ENCODE measurements at regions not wholly inside any gene's neighbourhood (a gene's known extent, or its start where the extent isn't known, plus 50 kb on each side); places are given as distances from the start of the nearest gene placed in this dataset.

- peak; percentile 9 for DNase-seq
Measured at GRCh38 chr18:60809937-60810336, 437.4 kb upstream of the MC4R start.

GRCh38 chr18:60812921-60813320 is 440.3 kb upstream of the MC4R start:
- DNase-seq, result no peak

- DNase-seq, result no peak
Measured at GRCh38 chr18:60826346-60826745, 453.8 kb upstream of the MC4R start.

- DNase-seq, result no peak
Measured at GRCh38 chr18:60831971-60832370, 459.4 kb upstream of the MC4R start.

GRCh38 chr18:60838677-60839076 is 466.1 kb upstream of the MC4R start:
- no peak for DNase-seq

- DNase-seq, result no peak
Measured at GRCh38 chr18:60846396-60846795, 473.8 kb upstream of the MC4R start.

GRCh38 chr18:60847517-60847916 is 474.9 kb upstream of the MC4R start:
- no peak for DNase-seq

- DNase-seq, result no peak
Measured at GRCh38 chr18:60861575-60861974, 471.7 kb upstream of the CDH20 start.

GRCh38 chr18:60862988-60863387 is 470.2 kb upstream of the CDH20 start:
- no peak for DNase-seq

GRCh38 chr18:60865801-60866200 is 467.4 kb upstream of the CDH20 start:
- no peak for DNase-seq

GRCh38 chr18:60870261-60871153 is 462.7 kb upstream of the CDH20 start:
- peak; percentile 71 for DNase-seq

- DNase-seq, result no peak
Measured at GRCh38 chr18:60872434-60872833, 460.8 kb upstream of the CDH20 start.

- peak; percentile 40 for DNase-seq
Measured at GRCh38 chr18:60873708-60874107, 459.5 kb upstream of the CDH20 start.

GRCh38 chr18:60875957-60876507 is 457.2 kb upstream of the CDH20 start:
- DNase-seq, result no peak

- no peak for DNase-seq
Measured at GRCh38 chr18:60880184-60880583, 453.0 kb upstream of the CDH20 start.

GRCh38 chr18:60883587-60883986 is 449.6 kb upstream of the CDH20 start:
- DNase-seq, result no peak

- no peak for DNase-seq
Measured at GRCh38 chr18:60888071-60888624, 445.1 kb upstream of the CDH20 start.

- no peak for DNase-seq
Measured at GRCh38 chr18:60889442-60889841, 443.8 kb upstream of the CDH20 start.

GRCh38 chr18:60891936-60892335 is 441.3 kb upstream of the CDH20 start:
- no peak for DNase-seq

- no peak for DNase-seq
Measured at GRCh38 chr18:60892441-60892840, 440.8 kb upstream of the CDH20 start.

GRCh38 chr18:60892855-60893254 is 440.4 kb upstream of the CDH20 start:
- DNase-seq, result no peak

GRCh38 chr18:60893355-60894097 is 439.7 kb upstream of the CDH20 start:
- no peak for DNase-seq

GRCh38 chr18:60894254-60894945 is 438.8 kb upstream of the CDH20 start:
- no peak for DNase-seq
